CD4-positive, CD25-positive, alpha-beta regulatory T cell (primary cell): ENCODE measurements at regions not wholly inside any gene's neighbourhood (a gene's known extent, or its start where the extent isn't known, plus 50 kb on each side); places are given as distances from the start of the nearest gene placed in this dataset.

Experiments used
- ATAC-seq, 2 donors: fragments of 150-1000 bp; cut with Tn5 transposase; one replicate each; pipeline ENCODE4 v1.10.0; 2021; ENCODE audit warnings: low read depth in 2 of 2, moderate number of reproducible peaks in 2 of 2, moderate library complexity in 1 of 2
- DNase-seq, 3 donors: peaks; one replicate each; pipeline versions ENCODE4 v3.0.0 to v3.0.0-alpha.2; 2012 to 2022; ENCODE audit warnings: mixed read lengths in 1 of 3
- H3K27ac ChIP-seq: one replicate; pipeline ENCODE4 v1.7.0; 2013; ENCODE audit warnings: mild to moderate bottlenecking, low read length; ENCODE audit not compliant: insufficient read depth, poor library complexity, severe bottlenecking
- H3K27me3 ChIP-seq: one replicate; pipeline ENCODE4 v1.7.0; 2013; ENCODE audit warnings: low read length; ENCODE audit not compliant: control insufficient read depth, insufficient read depth
- H3K36me3 ChIP-seq: one replicate; pipeline ENCODE4 v1.7.0; 2013; ENCODE audit warnings: mild to moderate bottlenecking, low read length, moderate library complexity; ENCODE audit not compliant: control insufficient read depth, insufficient read depth
- H3K4me1 ChIP-seq: 2 replicates; pipeline ENCODE4 v1.7.0; 2013; ENCODE audit warnings: mild to moderate bottlenecking, low read length; ENCODE audit not compliant: insufficient read depth, control insufficient read depth, poor library complexity, severe bottlenecking
- H3K4me3 ChIP-seq: one replicate; pipeline ENCODE4 v1.7.0; 2013; ENCODE audit warnings: low read depth, mild to moderate bottlenecking, low read length, moderate library complexity
- H3K9me3 ChIP-seq, 2 experiments: 1 replicate in 1 of 2; 2 replicates in 1 of 2; pipeline ENCODE4 v1.7.0; 2013; ENCODE audit warnings: low read length in 2 of 2, mild to moderate bottlenecking in 1 of 2, moderate library complexity in 1 of 2; ENCODE audit not compliant: control insufficient read depth in 2 of 2
- H3K27ac Mint-ChIP-seq, 3 donors: one replicate each; pipeline ENCODE4 v1.8.0; 2020 to 2022; ENCODE audit warnings: mild to moderate bottlenecking in 3 of 3, mixed read lengths in 3 of 3, moderate library complexity in 2 of 3
- H3K27me3 Mint-ChIP-seq: one replicate; pipeline ENCODE4 v1.8.0; 2022; ENCODE audit warnings: mild to moderate bottlenecking, mixed read lengths
- H3K36me3 Mint-ChIP-seq: one replicate; pipeline ENCODE4 v1.8.0; 2020; ENCODE audit warnings: mixed read lengths
- H3K4me1 Mint-ChIP-seq, 4 donors: one replicate each; pipeline ENCODE4 v1.8.0; 2020 to 2022; ENCODE audit warnings: mixed read lengths in 4 of 4, mild to moderate bottlenecking in 1 of 4
- H3K4me3 Mint-ChIP-seq, 4 donors: one replicate each; pipeline ENCODE4 v1.8.0; 2020 to 2022; ENCODE audit warnings: mild to moderate bottlenecking in 4 of 4, mixed read lengths in 4 of 4, moderate library complexity in 3 of 4
- H3K9me3 Mint-ChIP-seq, 7 donors: one replicate each; pipeline ENCODE4 v1.8.0; 2020 to 2022; ENCODE audit warnings: mixed read lengths in 7 of 7, mild to moderate bottlenecking in 3 of 7, moderate library complexity in 2 of 7

DNA sequence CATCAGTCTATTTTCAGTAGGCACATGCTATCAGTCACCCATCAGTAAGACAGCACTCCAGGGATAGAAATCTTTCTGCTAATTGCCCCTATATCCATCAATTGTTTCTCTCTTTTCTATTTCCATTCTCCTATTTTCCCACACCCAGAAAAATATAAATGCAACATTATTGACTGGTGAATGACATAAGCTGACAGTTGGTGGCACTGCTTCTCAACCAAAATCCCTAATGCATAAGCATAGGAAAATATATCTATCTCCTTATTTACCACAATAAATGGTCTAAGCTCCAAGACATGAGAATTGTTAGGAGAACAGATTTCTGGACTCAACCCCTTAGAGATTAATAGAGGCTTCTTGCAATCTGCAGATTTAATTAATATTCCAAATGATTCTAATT, 64.0 kb upstream of the REG3A start:
- H3K27me3 ChIP-seq: no peaks in the 10 kb centered on the region
- H3K4me1 Mint-ChIP-seq: no peaks in the 10 kb centered on the region
- H3K9me3 Mint-ChIP-seq: peaks cover 0 to 6% (median 3%) of the 10 kb centered on the region in 7 donors
- H3K4me1 ChIP-seq: no peaks in the 10 kb centered on the region
- H3K9me3 ChIP-seq: no peaks in the 10 kb centered on the region
- no peak overlapping the region for H3K4me3 Mint-ChIP-seq
- DNase-seq (no peak), ATAC-seq (no peak)
- H3K36me3 ChIP-seq: no peaks in the 10 kb centered on the region
- H3K27ac Mint-ChIP-seq: no peak overlapping the region
- no peaks in the 10 kb centered on the region for H3K36me3 Mint-ChIP-seq
- no peak overlapping the region for H3K4me3 ChIP-seq
- no peak overlapping the region for H3K27ac ChIP-seq
- H3K27me3 Mint-ChIP-seq: no peaks in the 10 kb centered on the region

DNA sequence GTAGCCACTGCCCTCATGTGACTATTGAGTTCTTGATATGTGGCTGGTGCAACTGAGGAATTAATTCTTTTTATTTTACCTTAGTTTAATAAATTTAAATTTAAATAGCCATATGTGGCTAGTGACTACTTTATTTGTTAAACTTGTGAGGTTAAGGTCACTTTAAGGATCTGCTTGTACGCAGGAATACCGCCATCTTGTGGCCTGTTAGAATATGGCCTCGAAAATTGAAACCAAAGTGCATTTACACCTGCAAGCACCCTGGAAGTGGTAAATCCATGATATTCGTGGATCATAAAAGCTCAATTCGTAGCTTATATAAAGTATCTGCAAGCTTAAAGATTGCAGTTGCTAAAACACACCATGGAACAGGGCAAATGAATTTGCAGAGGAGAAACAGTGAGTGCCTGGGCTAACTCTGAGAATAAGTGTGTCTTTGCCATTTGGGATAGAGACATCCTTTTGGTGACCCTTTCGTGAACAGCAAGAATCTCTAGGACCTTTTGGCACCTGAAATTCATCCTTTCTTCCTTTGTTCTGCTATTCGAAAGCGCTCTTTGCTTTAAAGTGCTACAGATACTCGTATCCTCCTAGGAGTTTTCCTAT, 59.9 kb upstream of the REG3A start:
- no peak overlapping the region for H3K27ac ChIP-seq
- Mint-ChIP-seq H3K9me3 (peaks cover 0 to 13% (median 4%) of the 10 kb centered on the region in 7 donors), H3K36me3 (no peaks in the 10 kb centered on the region), H3K4me1 (no peaks in the 10 kb centered on the region), H3K27ac (no peak overlapping the region), H3K4me3 (no peak overlapping the region), H3K27me3 (no peaks in the 10 kb centered on the region)
- no peak overlapping the region for H3K4me3 ChIP-seq
- H3K36me3 ChIP-seq: no peaks in the 10 kb centered on the region
- no peaks in the 10 kb centered on the region for H3K4me1 ChIP-seq
- DNase-seq: peak in 1 of 3 donors; percentile 43
- H3K9me3 ChIP-seq: no peaks in the 10 kb centered on the region
- ATAC-seq: no peak
- H3K27me3 ChIP-seq: no peaks in the 10 kb centered on the region

DNA sequence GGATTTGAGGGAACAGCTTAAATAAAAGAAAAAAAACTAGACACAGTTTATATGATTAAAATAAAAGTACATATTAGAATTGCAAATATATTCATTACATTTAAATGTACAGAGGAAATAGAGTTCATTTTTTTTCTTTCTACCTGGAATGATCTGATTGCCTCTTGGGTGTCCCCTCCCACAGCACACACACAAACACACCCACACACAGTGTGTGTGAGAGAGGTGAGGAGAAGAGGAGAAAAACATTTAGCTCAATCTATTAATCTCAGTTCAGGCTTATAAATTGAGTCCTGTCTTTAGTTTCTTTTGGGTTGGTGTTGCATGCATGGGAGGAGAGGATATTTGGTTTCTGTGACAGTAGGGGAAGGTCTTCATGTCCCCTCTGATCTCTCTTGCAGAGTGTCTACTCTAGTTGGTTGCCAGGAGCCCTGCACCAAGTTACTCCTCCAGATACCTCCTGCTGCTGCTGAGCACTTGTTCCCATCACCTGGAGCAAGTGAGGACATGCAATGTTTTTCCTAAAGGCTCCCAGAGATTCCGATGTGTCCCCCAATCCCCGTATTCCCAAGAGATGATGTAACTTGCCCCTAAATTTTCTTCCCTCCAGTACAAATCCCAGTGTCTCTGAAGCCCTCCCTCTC, 50.8 kb upstream of the REG3A start:
- no peaks in the 10 kb centered on the region for H3K27me3 Mint-ChIP-seq
- H3K27me3 ChIP-seq: no peaks in the 10 kb centered on the region
- H3K36me3 Mint-ChIP-seq: no peaks in the 10 kb centered on the region
- ATAC-seq (no peak), DNase-seq (no peak)
- H3K9me3 Mint-ChIP-seq: peaks cover 0 to 16% (median 9%) of the 10 kb centered on the region in 7 donors
- no peaks in the 10 kb centered on the region for H3K4me1 ChIP-seq
- no peak overlapping the region for H3K4me3 ChIP-seq
- no peaks in the 10 kb centered on the region for H3K9me3 ChIP-seq
- no peaks in the 10 kb centered on the region for H3K4me1 Mint-ChIP-seq
- no peaks in the 10 kb centered on the region for H3K36me3 ChIP-seq
- no peak overlapping the region for H3K27ac ChIP-seq
- H3K27ac Mint-ChIP-seq: no peak overlapping the region
- no peak overlapping the region for H3K4me3 Mint-ChIP-seq
